Body of pancreas (tissue), 4 donors: ENCODE measurements at regions not wholly inside any gene's neighbourhood (a gene's known extent, or its start where the extent isn't known, plus 50 kb on each side); places are given as distances from the start of the nearest gene placed in this dataset.

Experiments
- POLR2A ChIP-seq, 3 donors: fragments of 450-650 bp; IDR thresholded peaks; one replicate each; pipeline ENCODE4 v1.6.1; 2016; ENCODE audit warnings: antibody characterized with exemption in 3 of 3, mild to moderate bottlenecking in 2 of 3
- TF ChIP-seq, protein P1 (sequence below), 7 experiments: fragments of 450-650 bp in 4 of 7; fragments of 200-600 bp in 3 of 7; sonication (generic) in 3 of 7; IDR thresholded peaks; one replicate each; pipeline ENCODE4 v1.5.1; 2016 to 2019; ENCODE audit warnings: antibody characterized with exemption in 7 of 7

DNA sequence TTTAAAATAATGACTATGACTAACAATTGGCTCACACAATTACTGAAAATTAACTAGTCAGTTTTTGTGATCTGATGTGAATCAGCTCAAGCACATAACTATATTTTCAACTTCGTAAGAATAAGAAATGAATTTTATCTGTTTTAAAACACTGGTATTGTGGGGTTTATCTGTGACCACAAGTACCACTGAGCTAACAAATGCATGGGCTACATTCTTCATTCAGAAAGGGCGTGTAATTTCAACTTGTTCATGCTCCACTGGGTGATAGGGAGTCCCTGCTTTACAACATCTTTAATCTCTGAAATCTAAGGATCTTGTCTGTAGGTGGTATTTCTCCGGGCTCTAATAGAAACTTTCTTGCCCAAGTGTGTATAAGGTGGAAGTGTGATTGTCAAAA is 1311.5 kb upstream of the GJE1 start:
- TF ChIP-seq, protein P1, sequence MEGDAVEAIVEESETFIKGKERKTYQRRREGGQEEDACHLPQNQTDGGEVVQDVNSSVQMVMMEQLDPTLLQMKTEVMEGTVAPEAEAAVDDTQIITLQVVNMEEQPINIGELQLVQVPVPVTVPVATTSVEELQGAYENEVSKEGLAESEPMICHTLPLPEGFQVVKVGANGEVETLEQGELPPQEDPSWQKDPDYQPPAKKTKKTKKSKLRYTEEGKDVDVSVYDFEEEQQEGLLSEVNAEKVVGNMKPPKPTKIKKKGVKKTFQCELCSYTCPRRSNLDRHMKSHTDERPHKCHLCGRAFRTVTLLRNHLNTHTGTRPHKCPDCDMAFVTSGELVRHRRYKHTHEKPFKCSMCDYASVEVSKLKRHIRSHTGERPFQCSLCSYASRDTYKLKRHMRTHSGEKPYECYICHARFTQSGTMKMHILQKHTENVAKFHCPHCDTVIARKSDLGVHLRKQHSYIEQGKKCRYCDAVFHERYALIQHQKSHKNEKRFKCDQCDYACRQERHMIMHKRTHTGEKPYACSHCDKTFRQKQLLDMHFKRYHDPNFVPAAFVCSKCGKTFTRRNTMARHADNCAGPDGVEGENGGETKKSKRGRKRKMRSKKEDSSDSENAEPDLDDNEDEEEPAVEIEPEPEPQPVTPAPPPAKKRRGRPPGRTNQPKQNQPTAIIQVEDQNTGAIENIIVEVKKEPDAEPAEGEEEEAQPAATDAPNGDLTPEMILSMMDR (IDR thresholded peaks at IDR 0.05) = no peak
- no peak for TF ChIP-seq POLR2A (IDR thresholded peaks at IDR 0.05)
